HCT116 (cell line): ENCODE measurements at regions not wholly inside any gene's neighbourhood (a gene's known extent, or its start where the extent isn't known, plus 50 kb on each side); places are given as distances from the start of the nearest gene placed in this dataset.

Source experiments
- ATAC-seq: fragments of 200-7000 bp; cut with Tn5 transposase; 2 replicates; pipeline ENCODE4 v1.9.1; 2020; ENCODE audit warnings: mild to moderate bottlenecking, moderate library complexity
- BruUV-seq: library from RNA; stranded (reverse); fragments of 400-500 nt; replicated peaks from 2 replicates; lab custom pipeline; 2021; lab: Mats Ljungman, UMichigan
- CTCF ChIA-PET: fragments of 300-600 bp; sonication (Branson Sonifier 250); formaldehyde crosslinking; loops from one replicate; lab custom pipeline; 2021; ENCODE audit warnings: antibody characterized with exemption; lab: Charles Lee
- POLR2A ChIA-PET: fragments of 300-600, 350-600 bp; sonication (Branson Sonifier 250); formaldehyde crosslinking; loops from one replicate; lab custom pipeline; 2021; ENCODE audit warnings: antibody characterized with exemption; lab: Charles Lee
- RAD21 ChIA-PET, 2 experiments: fragments of 300-600 bp; sonication (Branson Sonifier 250); formaldehyde crosslinking; loops; one replicate each; lab custom pipeline; 2023; ENCODE audit warnings: low total read pairs in 2 of 2; ENCODE audit not compliant: uncharacterized antibody in 2 of 2, unreplicated experiment in 2 of 2, low non-redundant PET in 1 of 2; lab: Charles Lee
- DNase-seq: peaks from one replicate; pipeline ENCODE4 v3.0.0-alpha.2; 2010; ENCODE audit warnings: low read depth, low spot score
- H2AFZ ChIP-seq: fragments of 200-600 bp; shearing (Covaris generic), sonication (generic); 2 replicates; pipeline ENCODE4 v1.6.1; 2017; ENCODE audit warnings: low read depth, mixed run types, mixed read lengths, antibody characterized with exemption, low read length; ENCODE audit not compliant: poor library complexity, severe bottlenecking
- H3K27ac ChIP-seq: 2 replicates; pipeline ENCODE4 v1.5.1; 2012; ENCODE audit warnings: low read depth, low read length
- H3K27me3 ChIP-seq: fragments of 200-600 bp; sonication (generic); 2 replicates; pipeline ENCODE4 v1.6.1; 2016; ENCODE audit warnings: mixed run types, low read length, mixed read lengths; ENCODE audit not compliant: insufficient read depth
- H3K36me3 ChIP-seq, 2 experiments: fragments of 200-500 bp in 1 of 2; fragments of 200-600 bp in 1 of 2; sonication (Bioruptor generic) in 1 of 2; sonication (generic) in 1 of 2; 2 replicates each; pipeline versions ENCODE4 v1.5.1 to v1.6.1; 2014 to 2016; ENCODE audit warnings: low read length in 2 of 2, inconsistent platforms in 1 of 2, mixed read lengths in 1 of 2, mixed run types in 1 of 2; ENCODE audit not compliant: insufficient read depth in 2 of 2, control insufficient read depth in 1 of 2
- H3K4me1 ChIP-seq, 2 experiments: fragments of 200-600 bp in 1 of 2; sonication (generic) in 1 of 2; 2 replicates each; pipeline versions ENCODE4 v1.5.1 to v1.6.1; 2012 to 2017; ENCODE audit warnings: low read length in 2 of 2, inconsistent platforms in 1 of 2, mild to moderate bottlenecking in 1 of 2, mixed read lengths in 1 of 2, mixed run types in 1 of 2, moderate library complexity in 1 of 2; ENCODE audit not compliant: insufficient read depth in 2 of 2, control insufficient read depth in 1 of 2
- H3K4me2 ChIP-seq: fragments of 200-600 bp; sonication (generic); 2 replicates; pipeline ENCODE4 v1.6.1; 2017; ENCODE audit warnings: mixed run types, low read length, mixed read lengths
- H3K4me3 ChIP-seq, 2 experiments: fragments of 200-600 bp in 1 of 2; sonication (generic) in 1 of 2; replicated peaks in 1 of 2; 2 replicates each; pipeline ENCODE4 v1.5.1; 2011 to 2016; ENCODE audit warnings: low read length in 2 of 2, control low read depth in 1 of 2, low read depth in 1 of 2, mild to moderate bottlenecking in 1 of 2, mixed read lengths in 1 of 2, mixed run types in 1 of 2
- H3K79me2 ChIP-seq: fragments of 200-600 bp; sonication (generic); 2 replicates; pipeline ENCODE4 v1.6.1; 2017; ENCODE audit warnings: mild to moderate bottlenecking, mixed run types, low read length, moderate library complexity, mixed read lengths; ENCODE audit not compliant: insufficient read depth
- H3K9ac ChIP-seq: fragments of 200-600 bp; sonication (generic); 2 replicates; pipeline ENCODE4 v1.6.1; 2016; ENCODE audit warnings: low read length, mixed read lengths
- H3K9me2 ChIP-seq: fragments of 200-600 bp; sonication (generic), shearing (Covaris generic); 2 replicates; pipeline ENCODE4 v1.6.1; 2017; ENCODE audit warnings: mixed run types, mild to moderate bottlenecking, moderate library complexity; ENCODE audit not compliant: insufficient read depth
- H3K9me3 ChIP-seq, 2 experiments: fragments of 200-500 bp in 1 of 2; fragments of 200-600 bp in 1 of 2; sonication (Bioruptor generic) in 1 of 2; sonication (generic) in 1 of 2; 2 replicates each; pipeline ENCODE4 v1.6.1; 2014 to 2017; ENCODE audit warnings: low read length in 2 of 2, mixed read lengths in 2 of 2, inconsistent platforms in 1 of 2, low read depth in 1 of 2, mild to moderate bottlenecking in 1 of 2, mixed run types in 1 of 2, moderate library complexity in 1 of 2; ENCODE audit not compliant: control insufficient read depth in 1 of 2, insufficient read depth in 1 of 2
- H4K20me1 ChIP-seq: fragments of 200-600 bp; sonication (generic), shearing (Covaris generic); 2 replicates; pipeline ENCODE4 v1.6.1; 2017; ENCODE audit warnings: mixed run types, mild to moderate bottlenecking, moderate library complexity; ENCODE audit not compliant: insufficient read depth
- CBX3 ChIP-seq: IDR thresholded peaks from 2 replicates; pipeline ENCODE4 v1.6.1; 2012; ENCODE audit warnings: low read depth
- CEBPB ChIP-seq: IDR thresholded peaks from 2 replicates; pipeline ENCODE4 v1.6.1; 2012; ENCODE audit warnings: low read depth
- CTCF ChIP-seq, 3 experiments: fragments of 200-600 bp in 1 of 3; sonication (generic) in 1 of 3; IDR thresholded peaks in 2 of 3; conservative IDR thresholded peaks in 1 of 3; 2 replicates each; pipeline ENCODE4 v1.5.1; 2012 to 2017; ENCODE audit warnings: low read depth in 2 of 3, low read length in 2 of 3, antibody characterized with exemption in 1 of 3, borderline replicate concordance in 1 of 3, control low read depth in 1 of 3, mild to moderate bottlenecking in 1 of 3, mixed read lengths in 1 of 3, mixed run types in 1 of 3, moderate library complexity in 1 of 3; ENCODE audit not compliant: insufficient read depth in 1 of 3
- EGR1 ChIP-seq: IDR thresholded peaks from 2 replicates; pipeline ENCODE4 v1.6.1; 2012; ENCODE audit warnings: low read depth
- EZH2 ChIP-seq: fragments of 200-600 bp; sonication (generic); IDR thresholded peaks from 2 replicates; pipeline ENCODE4 v1.6.1; 2017; ENCODE audit warnings: antibody characterized with exemption, mixed run types
- EZH2phosphoT487 ChIP-seq: fragments of 200-600 bp; IDR thresholded peaks from 2 replicates; pipeline ENCODE4 v1.6.1; 2018; ENCODE audit warnings: antibody characterized with exemption, borderline replicate concordance
- JUND ChIP-seq: IDR thresholded peaks from 2 replicates; pipeline ENCODE4 v1.6.1; 2012
- POLR2A ChIP-seq: IDR thresholded peaks from 2 replicates; pipeline ENCODE4 v1.7.0; 2011; ENCODE audit warnings: borderline replicate concordance; ENCODE audit not compliant: insufficient read depth, insufficient read length; ENCODE audit errors: extremely low read depth
- POLR2AphosphoS5 ChIP-seq: IDR thresholded peaks from 2 replicates; pipeline ENCODE4 v1.6.1; 2011; ENCODE audit warnings: mild to moderate bottlenecking, low read depth, low read length, moderate library complexity
- RAD21 ChIP-seq: IDR thresholded peaks from 2 replicates; pipeline ENCODE4 v1.6.1; 2012; ENCODE audit warnings: low read depth, mild to moderate bottlenecking
- SIN3A ChIP-seq: IDR thresholded peaks from 2 replicates; pipeline ENCODE4 v1.6.1; 2012; ENCODE audit warnings: low read depth
- SP1 ChIP-seq: IDR thresholded peaks from 2 replicates; pipeline ENCODE4 v1.6.1; 2012; ENCODE audit warnings: low read depth
- SRF ChIP-seq: IDR thresholded peaks from 2 replicates; pipeline ENCODE4 v1.6.1; 2012; ENCODE audit warnings: low read depth
- YY1 ChIP-seq: IDR thresholded peaks from 2 replicates; pipeline ENCODE4 v1.6.1; 2011; ENCODE audit warnings: low read length, low read depth, moderate library complexity, mild to moderate bottlenecking; ENCODE audit not compliant: insufficient replicate concordance; ENCODE audit errors: extremely low read depth
- ZBTB33 ChIP-seq: IDR thresholded peaks from 2 replicates; pipeline ENCODE4 v1.6.1; 2011; ENCODE audit warnings: mild to moderate bottlenecking, low read length, moderate library complexity; ENCODE audit not compliant: insufficient replicate concordance; ENCODE audit errors: extremely low read depth
- ZFX ChIP-seq: fragments of 450-650 bp; IDR thresholded peaks from 2 replicates; pipeline ENCODE4 v1.6.1; 2017
- intact Hi-C: fragments of 100-400 bp; cut with micrococcal nuclease; formaldehyde crosslinking; loops from 2 replicates; pipeline ENCODE4 v1.10.0; 2022

GRCh38 chr1:79235301-79236002 is 228.9 kb upstream of the ADGRL4 start:
- CTCF ChIA-PET, result no interaction called here
- Histone ChIP-seq H2AFZ (no peak overlapping the region), H3K4me3 (no peak overlapping the region), H3K9ac (no peak overlapping the region), H3K9me2 (no peaks in the 10 kb centered on the region), H3K9me3 (peaks cover 0 to 5% of the 10 kb centered on the region in 2 experiments; a peak in 1 of 4 replicates), H3K4me1 (no peaks in the 10 kb centered on the region), H3K27me3 (no peaks in the 10 kb centered on the region), H4K20me1 (no peaks in the 10 kb centered on the region), H3K4me2 (no peak overlapping the region), H3K27ac (no peak overlapping the region), H3K79me2 (no peaks in the 10 kb centered on the region), H3K36me3 (no peaks in the 10 kb centered on the region)
- BruUV-seq, result no TSS peak
- RAD21 ChIA-PET, result interaction anchor here in 1 of 2 experiments (0.8 kb wide), 1 partner anchor 216 kb away, joined by 3 read pairs; no protein-coding TSS in a partner anchor
- POLR2A ChIA-PET, result no interaction called here
- intact Hi-C loops, result no loop called here
- DNase-seq, result no peak
- TF ChIP-seq SIN3A (no peak), ZBTB33 (no peak), POLR2AphosphoS5 (no peak), SRF (no peak), CBX3 (no peak), EZH2 (no peak), ZFX (no peak), RAD21 (no peak), JUND (no peak), SP1 (no peak), EGR1 (no peak), CTCF (IDR thresholded peaks at IDR 0.05 in 2 of 3, conservative IDR thresholded peaks at IDR 0.05 in 1 of 3; ENCODE audit: borderline replicate concordance in 1 of 3, insufficient read depth in 1 of 3, low read depth in 2 of 3, low read length in 2 of 3) (no peak), YY1 (no peak), CEBPB (no peak), EZH2phosphoT487 (no peak), POLR2A (no peak)
- ATAC-seq, result no peak
